ENCODE measurements at regions not wholly inside any gene's neighbourhood (a gene's known extent, or its start where the extent isn't known, plus 50 kb on each side); places are given as distances from the start of the nearest gene placed in this dataset.

- no peak for TF ChIP-seq CTCF (IDR thresholded peaks at IDR 0.05; ENCODE audit: insufficient read depth, low read length)
- no peak for TF ChIP-seq POLR2AphosphoS5 (IDR thresholded peaks at IDR 0.05; ENCODE audit: low read depth)
- no peak for TF ChIP-seq REST (IDR thresholded peaks at IDR 0.05; ENCODE audit: insufficient replicate concordance, low read depth)
- no peak for TF ChIP-seq GABPA (IDR thresholded peaks at IDR 0.05; ENCODE audit: low read depth)
These were observed 85.4 kb downstream of the ADAMTS15 start for GRCh38 chr11:130533871-130534270.
